NCI-H1694 (cell line): ENCODE measurements at regions not wholly inside any gene's neighbourhood (a gene's known extent, or its start where the extent isn't known, plus 50 kb on each side); places are given as distances from the start of the nearest gene placed in this dataset.
"Not testable (repeated sequence)": the region's sequence is repeated elsewhere in the genome, so short reads cannot be mapped to it uniquely, and the experiment has no call there.

Source experiments
- DNase-seq: peaks from one replicate; lab custom pipeline; 2025; lab: John Stamatoyannopoulos, UW

GRCh38 chr17:83203472-83204221, 124.2 kb downstream of the METRNL start:
- DNase-seq, result no peak

DNA sequence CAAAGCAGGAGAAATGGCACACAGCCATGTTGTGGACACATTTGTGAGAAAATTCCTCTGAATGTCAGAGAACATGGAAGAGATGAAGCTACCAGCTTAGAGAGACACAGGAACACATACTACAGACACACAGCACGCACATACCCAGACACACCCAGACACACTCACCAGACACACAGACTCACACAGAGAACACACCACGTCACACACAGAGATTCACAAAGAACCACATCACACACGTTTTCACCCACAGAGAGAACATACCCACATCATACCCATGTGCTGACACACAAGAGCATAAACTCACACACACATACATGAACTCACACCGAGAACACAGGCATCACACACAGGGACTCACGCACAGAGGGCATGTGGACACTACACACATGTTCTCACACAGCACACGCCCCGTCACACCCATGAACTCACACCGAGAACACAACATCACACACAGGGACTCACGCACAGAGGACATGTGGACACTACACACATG, 124.9 kb downstream of the METRNL start:
- no peak for DNase-seq

DNA sequence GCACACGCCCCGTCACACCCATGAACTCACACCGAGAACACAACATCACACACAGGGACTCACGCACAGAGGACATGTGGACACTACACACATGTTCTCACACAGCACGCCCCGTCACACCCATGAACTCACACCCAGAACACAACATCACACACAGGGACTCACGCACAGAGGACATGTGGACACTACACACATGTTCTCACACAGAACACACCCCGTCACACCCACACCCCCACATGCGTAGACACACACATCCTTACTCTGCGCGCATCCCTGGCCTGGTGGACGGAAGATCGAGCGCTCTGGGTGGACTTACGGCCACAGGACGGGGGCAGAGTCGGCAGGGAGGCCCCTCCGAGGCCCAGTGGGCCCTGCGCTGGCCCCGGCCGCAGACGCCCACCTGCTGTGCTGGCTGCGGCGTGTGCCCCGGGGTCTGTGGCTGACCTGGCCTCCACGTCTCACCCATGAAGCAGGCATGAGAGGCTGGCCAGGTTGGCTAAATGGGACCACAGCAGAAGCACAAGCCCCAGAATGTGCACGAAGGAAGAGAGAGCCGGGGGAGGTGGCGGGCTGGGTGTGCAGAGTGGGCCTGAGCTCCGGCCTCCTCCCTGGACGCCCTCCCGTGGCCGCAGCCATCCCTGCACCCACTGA, 125.5 kb downstream of the METRNL start:
- not testable (repeated sequence) for DNase-seq

DNA sequence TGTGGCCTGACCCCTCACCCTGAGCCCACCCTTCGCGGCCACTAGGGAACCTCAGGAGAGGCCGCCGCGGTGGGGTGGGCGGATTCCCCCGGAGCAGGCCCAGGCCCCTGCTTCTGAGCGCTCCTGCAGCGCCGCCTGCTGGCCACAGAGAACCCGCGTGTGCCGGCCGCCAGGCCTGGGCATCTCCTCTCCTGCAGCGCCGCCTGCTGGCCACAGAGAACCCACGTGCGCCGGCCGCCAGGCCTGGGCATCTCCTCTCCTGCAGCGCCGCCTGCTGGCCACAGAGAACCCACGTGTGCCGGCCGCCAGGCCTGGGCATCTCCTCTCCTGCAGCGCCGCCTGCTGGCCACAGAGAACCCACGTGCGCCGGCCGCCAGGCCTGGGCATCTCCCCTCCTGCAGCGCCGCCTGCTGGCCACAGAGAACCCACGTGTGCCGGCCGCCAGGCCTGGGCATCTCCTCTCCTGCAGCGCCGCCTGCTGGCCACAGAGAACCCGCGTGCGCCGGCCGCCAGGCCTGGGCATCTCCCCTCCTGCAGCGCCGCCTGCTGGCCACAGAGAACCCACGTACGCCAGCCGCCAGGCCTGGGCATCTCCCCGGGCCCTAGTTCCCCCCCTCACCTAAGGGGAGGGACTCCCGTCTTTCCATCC, 126.1 kb downstream of the METRNL start:
- peak; percentile 13 for DNase-seq

GRCh38 chr17:83206036-83206394, 126.6 kb downstream of the METRNL start:
- DNase-seq, result not testable (repeated sequence)

DNA sequence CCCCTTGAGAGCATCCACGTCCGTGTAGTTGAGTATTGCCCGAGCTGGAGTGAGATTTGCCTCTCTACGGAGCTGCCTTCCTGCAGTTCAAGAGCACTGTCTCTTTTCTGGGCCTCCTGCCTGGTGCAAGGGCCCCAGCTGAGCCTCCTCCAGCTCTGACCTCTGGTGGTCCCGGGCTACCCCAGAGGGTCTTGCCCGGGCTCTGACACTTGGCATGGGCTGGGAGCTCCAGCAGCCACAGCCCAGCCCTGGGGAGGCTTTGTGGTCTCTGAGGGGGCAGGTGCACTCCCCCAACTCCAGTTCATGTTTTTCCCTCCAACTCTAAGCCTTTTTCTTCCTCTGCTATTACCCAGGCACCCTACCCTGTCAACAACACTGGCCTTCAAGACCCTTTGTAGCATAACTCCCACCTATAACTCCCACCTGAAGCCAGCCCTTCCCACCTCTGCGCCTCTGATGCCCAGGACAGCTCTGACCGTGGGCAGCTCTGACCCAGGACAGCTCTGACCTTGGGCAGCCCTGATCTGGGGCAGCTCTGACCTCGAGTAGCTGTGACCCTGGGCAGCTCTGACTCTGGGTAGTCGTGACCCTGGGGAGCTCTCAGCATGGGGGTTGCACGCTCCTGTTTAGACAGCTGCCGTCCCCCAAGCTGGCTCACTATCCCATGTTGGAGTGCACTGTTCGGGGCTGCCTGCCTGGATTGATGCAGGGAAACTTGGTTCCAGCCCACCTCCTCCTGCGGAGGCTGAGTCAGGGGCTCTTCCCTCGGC, 127.6 kb downstream of the METRNL start:
- not testable (repeated sequence) for DNase-seq

GRCh38 chr17:83247001-83247400, 167.6 kb downstream of the METRNL start:
- not testable (repeated sequence) for DNase-seq
